AG20443 (cell line): ENCODE measurements at regions not wholly inside any gene's neighbourhood (a gene's known extent, or its start where the extent isn't known, plus 50 kb on each side); places are given as distances from the start of the nearest gene placed in this dataset.

Experiments used
- DNase-seq: peaks from one replicate; pipeline ENCODE4 v3.0.0; 2012; ENCODE audit warnings: low spot score, mixed read lengths

DNA sequence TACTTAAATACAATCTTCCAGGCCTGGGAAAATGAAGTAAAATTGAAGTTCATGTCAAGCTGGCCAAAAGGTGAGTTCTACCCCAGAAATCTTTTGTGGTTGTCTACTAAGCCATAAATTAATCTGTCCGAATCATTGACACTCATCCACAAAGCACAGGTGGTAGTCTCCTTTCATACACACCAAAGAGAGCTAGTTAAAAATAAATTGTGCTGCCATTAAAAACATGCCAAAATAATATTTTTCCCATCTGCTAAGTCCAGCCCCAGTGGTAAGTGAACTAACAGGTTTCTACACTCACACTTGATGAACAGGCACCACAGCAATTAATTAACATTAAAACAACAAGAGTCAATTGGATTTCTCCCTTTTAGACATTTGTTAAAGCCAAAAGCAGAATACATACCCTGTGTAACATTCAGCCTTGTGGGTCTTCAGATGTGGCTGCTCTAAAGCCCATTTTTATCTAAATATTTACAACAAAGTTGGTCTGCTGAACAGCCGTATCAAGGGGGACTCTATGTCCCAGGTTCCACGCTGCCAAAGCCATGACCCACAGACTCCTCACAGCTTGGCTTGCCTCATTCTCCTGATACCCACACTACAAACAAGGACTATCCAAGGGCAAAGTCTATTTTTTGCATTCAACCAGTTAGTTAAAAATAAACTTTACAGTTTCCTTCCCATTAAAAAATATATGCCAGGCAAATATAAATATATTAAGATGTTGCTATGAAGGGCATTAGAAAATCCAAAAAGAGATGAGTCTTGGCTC is 490.4 kb downstream of the BMP2 start:
- DNase-seq: no peak

DNA sequence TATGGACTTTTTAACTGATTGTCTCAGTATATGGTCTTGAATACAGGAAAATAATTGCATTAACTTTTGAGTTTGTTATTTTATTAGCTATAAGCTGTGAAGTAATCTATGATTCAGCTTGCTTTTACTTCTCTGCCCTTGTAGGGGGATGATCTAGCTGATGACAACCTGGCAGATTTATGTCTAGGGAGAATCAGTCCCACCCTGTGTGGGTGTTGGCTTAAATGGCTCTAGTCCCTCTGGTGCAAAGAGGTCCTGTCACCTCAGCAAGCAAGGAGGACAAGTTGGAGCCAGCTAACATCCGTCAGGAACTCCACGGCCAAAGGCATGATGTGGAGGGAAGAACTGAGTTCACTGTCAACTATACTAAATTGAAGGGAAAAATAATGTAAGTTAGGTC is 495.3 kb downstream of the BMP2 start:
- DNase-seq: no peak

DNA sequence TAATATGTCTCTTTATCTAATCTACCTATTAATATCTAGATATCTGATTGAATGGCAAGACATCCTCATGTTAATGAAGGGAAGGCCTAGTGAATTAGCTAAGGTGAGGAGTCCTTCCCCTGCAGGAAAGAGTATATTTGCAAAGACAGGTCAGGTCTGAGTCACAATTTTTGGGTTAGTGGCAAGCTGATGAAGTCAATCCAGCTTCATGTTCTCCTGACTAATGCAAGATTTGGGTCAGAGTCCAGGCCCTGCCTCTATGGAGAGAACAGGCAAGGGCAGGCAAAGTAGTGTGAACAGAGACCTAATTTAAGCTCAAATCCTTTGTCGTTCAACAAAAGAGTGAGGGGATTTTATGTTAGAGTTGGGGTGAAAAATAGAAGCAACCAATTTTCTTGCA is 496.7 kb downstream of the BMP2 start:
- DNase-seq: no peak

DNA sequence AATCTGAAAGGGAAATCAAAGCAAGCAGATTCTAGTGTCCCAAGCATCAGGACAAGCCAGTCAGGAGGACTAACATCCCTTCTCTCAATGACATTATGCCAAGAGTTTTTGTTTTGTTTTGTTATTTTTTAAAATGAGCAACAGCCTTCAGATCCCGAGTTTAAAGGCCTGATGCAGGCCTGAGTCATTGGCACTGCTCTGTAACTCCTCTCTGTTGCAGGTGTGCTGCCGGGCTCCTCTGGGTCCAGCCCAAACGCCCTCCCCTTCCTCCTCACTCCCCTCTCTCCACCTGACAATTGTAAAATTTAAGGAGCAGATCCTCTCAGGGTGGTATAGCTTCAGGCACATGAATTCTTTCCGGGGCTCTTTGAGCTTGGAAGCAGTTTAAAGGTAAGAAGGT is 502.0 kb downstream of the BMP2 start:
- no peak for DNase-seq

DNA sequence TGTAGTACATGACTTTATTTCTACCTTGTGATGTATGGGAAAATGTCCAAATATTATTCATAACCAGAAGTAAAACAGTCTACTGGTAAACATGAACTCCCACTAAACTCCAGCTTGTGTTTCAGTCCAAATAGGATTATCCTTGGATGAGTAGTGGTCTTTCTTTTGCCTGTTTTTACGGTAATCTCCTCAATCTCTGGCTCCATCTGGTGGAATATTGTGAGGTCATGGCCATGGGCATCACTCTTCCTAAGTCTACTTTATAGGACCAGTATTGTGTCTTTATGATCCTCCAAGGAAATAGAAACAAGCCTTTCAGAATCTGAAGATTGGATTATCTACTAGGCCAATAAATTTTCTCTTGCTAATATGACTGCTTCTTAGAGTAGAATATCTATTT is 505.0 kb downstream of the BMP2 start:
- DNase-seq: no peak

DNA sequence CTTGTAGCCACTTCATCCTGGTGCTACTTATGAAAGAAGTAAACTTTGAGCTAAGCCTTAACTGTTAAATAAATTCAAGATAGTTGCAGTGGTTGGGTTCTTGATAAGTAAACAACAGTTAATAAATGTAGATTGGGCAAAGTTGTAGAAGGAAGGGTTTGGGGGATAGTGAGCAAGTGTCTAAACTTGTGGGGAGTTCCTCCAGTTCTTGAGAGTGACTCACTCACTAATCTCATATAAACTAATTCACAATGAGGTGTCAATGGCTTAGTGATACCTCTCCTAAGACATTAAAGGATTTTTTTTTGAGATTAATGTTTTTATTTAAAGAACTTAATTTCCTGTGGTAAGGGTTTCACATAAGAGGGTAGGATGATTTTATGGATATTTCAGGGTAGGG is 507.4 kb downstream of the BMP2 start:
- DNase-seq: no peak

DNA sequence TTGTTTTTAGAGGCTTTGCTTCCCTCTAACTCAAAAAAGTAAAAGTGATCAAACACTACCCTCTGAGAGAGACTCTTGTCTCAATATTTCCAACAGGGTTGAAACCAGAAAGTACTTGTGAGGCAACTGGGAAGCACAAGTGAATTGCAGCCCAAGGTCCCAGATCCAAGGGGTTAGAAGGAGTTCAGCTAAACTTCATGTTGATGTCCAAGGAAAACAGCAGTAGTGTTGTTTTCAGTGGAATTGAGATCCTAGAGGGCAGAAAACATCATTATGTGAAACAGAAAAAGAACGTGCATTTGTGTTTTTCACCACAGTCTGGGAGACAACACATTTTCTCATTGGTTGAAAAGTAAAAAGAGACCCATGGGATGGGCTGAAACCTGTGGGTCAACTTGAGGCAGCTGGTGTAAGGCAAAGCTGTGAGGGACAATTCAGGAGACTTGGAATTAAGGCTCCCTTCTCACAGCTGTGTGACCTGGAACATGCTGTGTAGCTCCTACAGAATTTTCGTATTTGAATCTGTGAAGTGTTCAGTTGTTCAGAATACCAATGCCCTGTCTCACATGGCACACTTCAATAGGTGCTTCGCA is 508.3 kb downstream of the BMP2 start:
- no peak for DNase-seq

DNA sequence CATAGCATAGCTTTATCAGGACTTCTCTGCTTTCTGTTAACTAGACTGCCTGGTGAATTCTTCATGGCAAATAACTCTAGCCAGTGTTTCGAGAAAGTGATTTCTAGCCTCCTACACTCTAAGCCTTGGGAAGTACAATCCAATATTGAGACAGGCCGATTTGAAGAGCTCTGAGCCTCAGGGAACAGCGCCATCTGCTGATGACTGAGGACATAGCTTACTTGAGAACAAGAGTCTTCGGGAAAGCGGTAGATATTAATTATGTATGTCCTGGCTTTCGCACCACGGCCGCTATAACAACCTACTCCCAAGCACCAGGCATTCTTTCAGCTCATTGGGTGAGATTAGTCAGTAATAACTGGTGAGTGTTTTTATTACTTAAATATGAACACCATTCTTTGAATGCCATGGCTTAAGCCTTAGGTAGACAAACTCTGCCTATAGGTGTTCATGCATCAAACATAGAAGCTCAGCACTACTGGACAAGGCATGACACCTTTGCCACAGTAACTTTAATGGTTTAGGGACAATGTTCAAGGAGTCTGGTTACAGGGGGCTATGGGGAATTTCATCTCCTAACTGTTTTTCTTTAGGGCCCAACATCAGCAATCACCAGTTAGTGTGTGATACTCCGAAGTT is 518.6 kb downstream of the BMP2 start:
- peak; percentile 71 for DNase-seq

DNA sequence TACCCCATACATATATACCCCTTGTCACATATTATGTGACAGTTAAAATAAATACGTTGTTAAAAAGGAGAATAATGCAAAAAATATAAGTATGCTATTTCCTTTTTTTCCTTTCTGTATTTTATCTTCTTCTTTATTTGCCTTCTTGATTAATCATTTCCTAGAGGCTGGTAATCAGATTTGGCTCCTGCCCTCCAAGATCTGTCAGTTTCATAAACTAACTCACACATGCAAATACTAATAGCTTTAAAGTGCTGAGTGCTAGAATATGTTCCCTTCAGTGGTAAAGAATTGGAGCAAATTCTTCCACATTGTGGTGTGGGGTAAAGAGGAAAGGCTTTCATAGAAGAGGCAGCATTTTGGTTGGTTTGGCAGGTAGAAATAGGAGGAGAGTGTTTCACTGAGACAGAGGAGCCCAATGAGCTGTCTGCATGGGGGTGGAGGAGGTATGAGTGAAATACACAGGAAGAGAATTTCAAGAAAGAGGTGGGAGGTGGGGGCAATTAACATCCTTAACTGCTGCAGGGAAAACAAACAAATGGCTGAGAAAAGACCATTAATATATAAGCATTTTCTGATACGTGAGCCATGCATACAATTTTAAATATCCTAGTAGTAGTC is 523.9 kb downstream of the BMP2 start:
- DNase-seq: no peak

DNA sequence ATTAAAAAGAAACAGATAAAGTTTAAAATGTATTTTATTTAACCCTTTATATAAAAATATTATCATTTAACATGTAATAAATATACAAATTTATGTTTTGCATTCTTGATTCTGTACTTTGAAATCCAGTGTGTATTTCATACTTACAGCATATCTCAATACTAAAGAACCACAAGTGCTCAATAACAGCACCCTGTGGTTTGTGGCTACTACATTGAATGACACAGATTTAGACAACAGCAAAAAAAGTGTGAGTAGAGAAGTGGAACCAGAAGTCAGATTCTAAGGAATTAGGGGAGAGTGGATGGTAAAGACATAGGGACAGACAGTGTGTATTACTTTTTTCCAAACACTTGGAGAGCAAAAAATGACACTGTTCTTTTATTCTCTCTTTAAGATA is 524.5 kb downstream of the BMP2 start:
- no peak for DNase-seq

DNA sequence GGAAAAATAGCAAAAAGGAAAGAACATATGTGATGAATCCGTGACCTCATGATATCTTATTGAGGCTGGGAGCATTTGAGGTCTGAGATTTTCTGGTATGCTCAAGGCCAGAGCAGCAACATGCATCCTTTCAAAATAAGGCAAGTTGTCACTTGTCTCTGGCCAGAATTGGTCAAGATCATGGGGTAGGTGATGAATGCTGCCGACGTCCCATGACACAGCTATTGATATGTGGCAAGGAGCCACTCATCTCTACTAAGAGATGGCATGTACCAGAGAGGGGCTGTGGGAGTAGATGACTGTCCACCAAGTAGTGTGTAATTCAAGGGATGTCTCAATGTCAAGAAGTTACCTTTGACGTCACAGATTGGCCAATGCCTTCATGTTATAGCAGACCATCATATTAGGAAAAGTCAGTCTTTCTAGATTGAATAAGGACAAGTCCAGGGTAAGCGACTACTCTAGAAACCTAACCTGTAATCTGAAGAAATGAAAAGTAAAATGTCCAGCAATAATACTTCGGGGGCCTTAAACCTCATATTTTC is 527.4 kb downstream of the BMP2 start:
- DNase-seq: no peak

DNA sequence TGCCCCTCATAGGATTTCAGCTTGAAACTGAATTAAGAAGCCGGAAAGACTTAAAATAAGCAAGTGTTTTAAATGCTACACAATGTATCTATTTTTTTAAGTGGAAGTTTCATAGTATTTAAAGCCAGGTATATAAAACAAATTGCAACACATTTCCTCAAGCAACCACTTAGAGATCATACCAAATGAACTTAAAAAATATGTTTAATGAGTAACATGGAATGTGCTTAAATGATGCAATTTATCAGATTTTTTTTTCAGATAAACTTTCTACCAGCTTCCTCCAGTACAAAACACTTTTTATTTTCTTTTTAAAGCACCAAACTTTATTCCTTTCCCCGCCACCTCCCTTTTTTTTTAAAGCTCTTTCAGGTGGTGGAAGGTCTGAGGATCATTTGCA is 534.3 kb downstream of the BMP2 start:
- DNase-seq: no peak

DNA sequence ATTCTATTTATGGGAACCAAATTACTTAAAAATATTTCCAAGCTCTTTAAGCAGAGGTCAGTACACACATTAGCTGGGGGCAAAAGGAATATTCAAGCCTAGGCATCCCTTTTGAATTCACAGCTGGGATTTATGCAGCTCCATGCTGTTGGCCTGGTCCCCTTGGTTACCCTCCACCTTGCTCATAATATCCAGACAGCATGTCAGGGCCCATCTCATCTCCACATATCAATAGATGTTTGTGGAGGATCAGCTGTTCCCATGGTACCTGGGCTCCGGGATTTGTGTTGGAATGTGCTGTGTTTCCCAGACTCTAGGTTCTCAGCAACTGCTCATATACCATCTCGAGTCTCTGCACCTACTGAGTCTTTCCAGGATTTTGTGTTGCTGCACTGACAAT is 534.8 kb downstream of the BMP2 start:
- no peak for DNase-seq

DNA sequence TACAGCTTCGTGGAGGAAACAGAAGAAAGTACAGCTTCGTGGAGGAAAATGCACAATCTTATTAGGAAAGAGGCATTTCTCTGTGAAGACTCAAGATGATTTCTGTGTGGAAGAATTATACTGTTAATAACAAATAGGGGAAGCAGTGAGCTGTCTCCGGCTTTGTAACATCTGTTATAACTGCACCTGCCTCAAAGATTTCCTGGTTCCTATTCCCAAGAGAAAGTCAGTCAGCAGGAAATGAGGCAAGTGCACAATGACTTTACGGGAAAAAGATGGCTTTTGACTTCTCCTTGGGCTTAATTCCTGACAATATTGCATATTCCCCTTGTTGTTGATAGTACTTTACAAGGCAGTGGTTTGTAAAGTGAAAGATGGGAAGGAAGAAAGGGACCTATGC is 538.5 kb downstream of the BMP2 start:
- DNase-seq: no peak

DNA sequence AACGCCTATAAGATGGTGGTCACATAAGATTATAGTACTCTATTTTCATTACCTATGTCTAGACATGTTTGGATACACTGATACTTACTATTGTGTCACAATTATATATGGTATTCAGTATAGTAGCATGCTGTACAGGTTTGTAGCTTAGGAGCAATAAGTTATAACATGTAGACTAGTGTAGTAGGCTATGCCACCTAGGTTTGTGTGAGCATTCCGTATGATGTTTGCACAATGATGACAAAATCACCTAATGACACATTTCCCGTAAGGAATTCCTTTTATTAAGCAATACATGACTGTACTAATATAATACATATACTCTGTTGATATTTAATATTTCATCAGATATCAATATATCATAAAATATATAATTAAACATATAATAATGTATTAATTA is 540.7 kb downstream of the BMP2 start:
- no peak for DNase-seq

DNA sequence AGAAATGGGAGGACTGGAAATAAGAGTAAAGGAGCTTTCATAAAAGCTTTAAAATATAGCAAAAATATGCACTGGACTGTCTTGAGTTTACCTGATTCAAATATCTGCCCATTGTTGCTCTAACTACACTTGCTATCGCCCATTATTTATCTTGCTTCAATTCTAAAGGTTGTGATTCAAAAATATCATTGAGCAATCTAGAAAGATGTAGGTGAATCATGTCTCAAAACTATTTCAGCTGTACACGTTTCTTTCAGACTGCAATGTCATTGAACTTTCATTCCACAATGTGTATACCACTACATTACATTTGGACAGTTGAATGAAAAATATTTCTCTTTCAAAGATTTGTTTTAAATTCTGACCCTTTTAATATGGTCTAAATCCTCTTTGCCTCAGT is 545.6 kb downstream of the BMP2 start:
- DNase-seq: no peak

DNA sequence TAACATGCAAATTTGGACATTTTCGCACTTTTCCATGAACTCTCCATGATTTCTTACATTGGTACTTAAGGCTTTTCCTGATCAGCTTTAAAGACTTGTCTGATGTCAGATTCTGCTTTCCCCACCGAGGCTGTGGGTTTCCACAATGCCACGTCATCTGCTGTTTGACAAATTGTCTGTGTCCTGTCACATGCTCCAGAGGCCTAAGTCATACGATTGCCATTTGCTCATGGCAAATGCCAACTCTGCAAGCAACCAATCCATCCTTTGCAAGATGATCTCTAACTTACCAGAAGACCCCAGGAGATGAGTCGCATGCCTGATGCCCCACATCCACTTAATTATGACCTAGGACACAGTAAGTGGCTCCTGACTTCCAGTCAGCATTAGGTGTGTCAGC is 556.5 kb downstream of the BMP2 start:
- DNase-seq: no peak

DNA sequence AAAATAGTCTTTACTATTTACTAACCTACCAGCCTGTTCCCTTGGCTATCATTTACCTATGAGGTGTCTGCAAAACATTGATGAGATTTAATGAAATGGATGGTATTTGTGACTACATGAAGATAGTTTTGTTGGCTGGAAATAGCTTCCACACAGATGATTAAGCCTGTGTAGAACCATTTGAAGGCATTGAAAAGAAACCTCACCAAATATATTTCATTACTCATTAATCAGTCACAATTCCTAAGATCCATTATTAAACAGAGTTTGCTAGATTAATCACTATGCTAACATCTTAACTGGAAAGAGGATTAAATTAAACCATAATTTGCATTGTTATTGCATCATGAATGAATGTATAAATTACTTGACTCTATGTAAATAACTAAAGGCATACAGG is 560.3 kb downstream of the BMP2 start:
- no peak for DNase-seq

DNA sequence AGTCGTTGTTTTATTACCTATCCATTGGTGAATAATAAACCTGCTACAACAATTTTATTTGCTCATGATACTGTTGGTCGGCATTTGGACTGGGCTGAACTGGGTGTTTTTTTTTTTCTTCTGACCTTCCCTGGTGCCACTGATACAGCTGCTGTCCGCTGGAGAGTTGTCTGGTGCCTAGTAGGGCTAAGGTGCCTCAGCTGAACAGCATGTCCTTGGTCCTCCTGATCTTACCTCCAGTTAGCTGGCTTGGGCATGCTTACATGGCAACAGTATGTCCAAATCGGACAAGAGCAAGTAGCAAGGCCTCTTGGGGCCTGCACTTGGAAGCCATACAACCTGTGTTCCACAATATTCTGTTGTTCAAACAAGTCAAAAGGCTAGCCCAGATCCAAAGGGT is 563.4 kb downstream of the BMP2 start:
- DNase-seq: no peak

DNA sequence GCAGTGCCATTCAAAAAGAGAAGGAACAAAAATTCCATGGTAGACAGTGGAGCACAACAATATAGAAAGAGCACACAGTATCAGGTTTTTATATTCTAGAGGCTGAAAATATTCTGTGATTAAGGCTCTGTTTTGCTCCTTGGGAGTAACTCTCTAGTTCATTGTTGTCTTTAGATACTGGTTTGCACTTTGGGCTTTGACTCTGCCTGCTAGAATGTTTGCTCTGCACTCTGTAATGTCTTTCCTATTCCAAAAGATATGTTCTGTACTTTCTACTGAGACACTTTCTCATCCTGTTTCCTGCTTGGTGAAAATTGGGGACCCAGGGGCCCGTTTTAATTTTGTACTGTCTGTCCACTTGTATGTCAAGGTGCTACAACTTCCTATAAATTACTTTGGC is 564.7 kb downstream of the BMP2 start:
- DNase-seq: no peak

DNA sequence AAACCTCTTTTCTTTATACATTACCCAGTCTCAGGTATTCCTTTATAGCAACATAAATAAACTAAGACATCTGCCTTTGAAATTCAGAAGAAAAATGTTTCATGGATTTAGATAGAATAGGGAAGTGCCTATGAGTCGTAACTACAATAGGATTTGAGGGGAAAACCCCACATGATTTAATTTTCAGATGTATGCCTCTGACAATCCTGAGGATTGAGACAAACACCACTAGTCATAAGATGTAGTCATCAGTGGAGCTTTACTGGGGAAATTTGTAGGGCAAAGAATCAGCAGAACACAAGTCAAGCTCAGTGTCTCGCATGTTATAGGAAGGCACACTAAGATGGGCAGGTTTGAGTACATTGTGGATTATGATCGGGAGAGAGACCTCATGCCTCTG is 566.4 kb downstream of the BMP2 start:
- DNase-seq: no peak

DNA sequence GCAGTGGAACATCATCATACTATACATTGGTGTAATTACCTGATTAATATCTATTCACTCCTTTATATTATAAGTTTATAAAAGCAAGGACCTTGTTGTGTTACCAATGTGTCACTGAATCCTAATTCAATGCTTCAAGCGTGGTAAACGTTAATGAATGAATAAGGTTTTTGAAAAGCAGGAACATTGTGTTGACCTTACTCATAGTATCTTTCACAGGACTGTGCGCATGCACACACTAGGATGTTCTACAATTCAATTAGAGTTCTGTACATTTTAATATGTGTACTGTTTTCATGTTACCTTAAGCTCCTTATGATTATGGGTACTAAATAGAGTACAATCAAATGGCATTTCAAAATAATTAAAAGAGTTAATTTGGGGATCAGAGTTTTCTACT is 578.5 kb downstream of the BMP2 start:
- no peak for DNase-seq

DNA sequence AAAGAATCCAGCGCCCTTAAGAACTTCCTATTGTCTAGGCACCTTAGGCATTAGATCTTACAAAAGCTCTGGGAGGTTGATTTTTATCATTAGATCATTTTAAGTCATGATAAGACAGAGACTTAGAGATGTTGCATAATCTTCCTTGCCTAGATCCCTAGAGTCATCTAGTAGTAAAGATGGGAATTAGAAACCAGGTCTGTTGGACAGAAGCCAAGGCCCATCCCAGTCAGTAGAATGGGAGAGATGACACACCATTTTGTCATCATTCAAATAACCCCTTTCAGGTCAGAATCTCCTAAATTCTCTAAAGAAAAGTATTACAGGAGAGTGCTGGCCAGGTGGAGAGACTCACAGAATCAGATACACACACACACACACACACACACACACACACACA is 579.1 kb downstream of the BMP2 start:
- DNase-seq: no peak
